WTC11 (cell line): ENCODE measurements at regions not wholly inside any gene's neighbourhood (a gene's known extent, or its start where the extent isn't known, plus 50 kb on each side); places are given as distances from the start of the nearest gene placed in this dataset.

Source experiments
- ATAC-seq: fragments of 200-7000 bp; cut with Tn5 transposase; 2 replicates; pipeline ENCODE4 v1.10.0; 2021; ENCODE audit warnings: mild to moderate bottlenecking, moderate library complexity
- CTCF ChIA-PET: fragments of 300-600 bp; sonication (Branson Sonifier 250); formaldehyde crosslinking; loops from one replicate; lab custom pipeline; 2021; ENCODE audit warnings: antibody characterized with exemption; lab: Charles Lee
- POLR2A ChIA-PET: fragments of 350-600 bp; sonication (Branson Sonifier 250); formaldehyde crosslinking; loops from one replicate; lab custom pipeline; 2021; ENCODE audit warnings: antibody characterized with exemption; lab: Charles Lee
- DNase-seq: peaks from one replicate; pipeline ENCODE4 v3.0.0; 2021; ENCODE audit warnings: low spot score
- H3K27ac Mint-ChIP-seq: 2 replicates; pipeline ENCODE4 v1.8.0; 2021; ENCODE audit warnings: mixed read lengths
- H3K27me3 Mint-ChIP-seq: 2 replicates; pipeline ENCODE4 v1.8.0; 2021; ENCODE audit warnings: low read depth, mild to moderate bottlenecking, moderate library complexity, mixed read lengths
- H3K36me3 Mint-ChIP-seq: 2 replicates; pipeline ENCODE4 v1.8.0; 2021; ENCODE audit warnings: mixed read lengths
- H3K4me1 Mint-ChIP-seq: 2 replicates; pipeline ENCODE4 v1.8.0; 2022; ENCODE audit warnings: mixed read lengths
- H3K4me3 Mint-ChIP-seq: 2 replicates; pipeline ENCODE4 v1.8.0; 2021; ENCODE audit warnings: mild to moderate bottlenecking, moderate library complexity, mixed read lengths
- H3K9me3 Mint-ChIP-seq: 2 replicates; pipeline ENCODE4 v1.8.0; 2021; ENCODE audit warnings: mixed read lengths
- ELF4 ChIP-seq: sonication (generic); formaldehyde crosslinking; IDR thresholded peaks from 2 replicates; pipeline ENCODE4 v1.8.1; 2022; ENCODE audit warnings: low read depth, mild to moderate bottlenecking, moderate library complexity, missing genetic modification reagents
- GABPB1 ChIP-seq: sonication (generic); formaldehyde crosslinking; IDR thresholded peaks from 2 replicates; pipeline ENCODE4 v1.8.1; 2023; ENCODE audit warnings: mild to moderate bottlenecking, missing genetic modification reagents
- GRHL2 ChIP-seq: fragments of 250-450 bp; sonication (Bioruptor Pico); IDR thresholded peaks from 2 replicates; pipeline ENCODE4 v1.8.0; 2022; ENCODE audit warnings: mild to moderate bottlenecking, moderate library complexity; ENCODE audit not compliant: insufficient replicate concordance, severe bottlenecking
- JAZF1 ChIP-seq: fragments of 250-450 bp; sonication (Bioruptor Pico); IDR thresholded peaks from 2 replicates; pipeline ENCODE4 v1.9.0; 2021; ENCODE audit warnings: moderate library complexity, mild to moderate bottlenecking, inconsistent platforms
- NFE2L1 ChIP-seq: sonication (generic); formaldehyde crosslinking; IDR thresholded peaks from 2 replicates; pipeline ENCODE4 v1.8.1; 2023; ENCODE audit warnings: missing genetic modification reagents
- PRRX2 ChIP-seq: fragments of 250-450 bp; sonication (Bioruptor Pico); IDR thresholded peaks from 2 replicates; pipeline ENCODE4 v1.8.0; 2021; ENCODE audit warnings: mild to moderate bottlenecking
- ZNF219 ChIP-seq: sonication (generic); formaldehyde crosslinking; IDR thresholded peaks from 2 replicates; pipeline ENCODE4 v1.8.0; 2023; ENCODE audit warnings: missing genetic modification reagents, mild to moderate bottlenecking, borderline replicate concordance
- ZNF232 ChIP-seq: sonication (generic); formaldehyde crosslinking; IDR thresholded peaks from 2 replicates; pipeline ENCODE4 v1.8.0; 2022; ENCODE audit warnings: mild to moderate bottlenecking, missing genetic modification reagents
- ZNF416 ChIP-seq: fragments of 250-450 bp; sonication (Bioruptor Pico); IDR thresholded peaks from 2 replicates; pipeline ENCODE4 v1.9.0; 2021; ENCODE audit warnings: mild to moderate bottlenecking, inconsistent platforms
- TF ChIP-seq, protein P1 (sequence below): sonication (generic); formaldehyde crosslinking; IDR thresholded peaks from 2 replicates; pipeline ENCODE4 v1.8.0; 2022; ENCODE audit warnings: mild to moderate bottlenecking, missing genetic modification reagents
- TF ChIP-seq, protein P2 (sequence below): sonication (generic); formaldehyde crosslinking; IDR thresholded peaks from 2 replicates; pipeline ENCODE4 v1.8.0; 2023; ENCODE audit warnings: mild to moderate bottlenecking, missing genetic modification reagents
- TF ChIP-seq, protein P3 (sequence below): sonication (generic); formaldehyde crosslinking; IDR thresholded peaks from 2 replicates; pipeline ENCODE4 v1.8.0; 2023; ENCODE audit warnings: missing genetic modification reagents, mild to moderate bottlenecking, borderline replicate concordance
- TF ChIP-seq, protein P4 (sequence below): sonication (generic); formaldehyde crosslinking; IDR thresholded peaks from 2 replicates; pipeline ENCODE4 v1.8.0; 2022; ENCODE audit warnings: missing genetic modification reagents
- TF ChIP-seq, protein P5 (sequence below): sonication (generic); formaldehyde crosslinking; conservative IDR thresholded peaks from 2 replicates; pipeline ENCODE4 v1.8.1; 2022; ENCODE audit warnings: mild to moderate bottlenecking, missing genetic modification reagents

DNA sequence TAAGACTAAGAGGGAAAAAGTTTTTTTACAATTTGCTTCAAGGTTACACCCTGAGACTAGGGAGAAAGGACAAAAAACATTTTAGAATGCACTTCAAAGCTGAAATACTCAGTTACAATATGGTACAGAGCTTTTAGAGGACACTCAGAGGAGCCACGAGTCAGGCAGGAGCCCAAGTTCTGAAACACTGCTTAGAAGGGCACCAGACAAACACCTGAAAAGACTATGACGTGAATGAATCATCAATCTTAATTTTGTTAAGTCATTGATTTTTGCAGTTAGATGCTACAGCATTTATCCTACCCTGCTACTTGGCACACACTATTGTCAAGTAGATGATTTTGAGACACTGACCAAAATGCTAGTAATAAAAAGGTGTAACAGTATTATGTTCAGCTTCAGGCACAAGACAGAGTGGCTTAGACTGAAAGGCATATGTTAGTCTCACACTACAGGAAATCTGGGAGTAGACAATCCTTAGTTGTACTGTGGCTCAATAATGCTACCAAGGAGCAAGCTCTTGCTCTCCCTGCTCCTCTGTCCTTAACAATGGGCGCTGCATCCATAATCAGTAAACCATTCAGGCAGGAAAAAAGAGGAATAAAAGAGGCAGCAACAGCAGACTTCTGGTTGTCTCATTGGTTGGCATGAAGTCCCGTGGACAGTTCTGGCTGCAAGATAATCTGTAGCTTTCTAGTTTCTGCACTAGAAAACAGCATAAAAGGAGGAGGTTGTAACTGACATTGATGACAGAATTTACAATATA lies 151.8 kb downstream of the ABCA8 start:
- Mint-ChIP-seq H3K27ac (no peak overlapping the region), H3K4me3 (no peak overlapping the region), H3K27me3 (no peaks in the 10 kb centered on the region), H3K9me3 (peaks cover 5% of the 10 kb centered on the region; the same call in 1 of the 2 replicates), H3K36me3 (no peaks in the 10 kb centered on the region), H3K4me1 (peaks cover 4% of the 10 kb centered on the region; the same call in 1 of the 2 replicates)
- ChIA-PET POLR2A (no interaction called here), CTCF (interaction anchor here (0.9 kb wide), 1 partner anchor 108 kb away, joined by 3 read pairs; no protein-coding TSS in a partner anchor)
- DNase-seq (no peak), ATAC-seq (no peak)
- TF ChIP-seq PRRX2 = no peak
- TF ChIP-seq ELF4 (CRISPR knock-in tag) = no peak
- no peak for TF ChIP-seq ZNF219 (CRISPR knock-in tag)
- TF ChIP-seq, protein P1, sequence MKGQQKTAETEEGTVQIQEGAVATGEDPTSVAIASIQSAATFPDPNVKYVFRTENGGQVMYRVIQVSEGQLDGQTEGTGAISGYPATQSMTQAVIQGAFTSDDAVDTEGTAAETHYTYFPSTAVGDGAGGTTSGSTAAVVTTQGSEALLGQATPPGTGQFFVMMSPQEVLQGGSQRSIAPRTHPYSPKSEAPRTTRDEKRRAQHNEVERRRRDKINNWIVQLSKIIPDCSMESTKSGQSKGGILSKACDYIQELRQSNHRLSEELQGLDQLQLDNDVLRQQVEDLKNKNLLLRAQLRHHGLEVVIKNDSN (CRISPR knock-in tag) = no peak
- TF ChIP-seq, protein P2, sequence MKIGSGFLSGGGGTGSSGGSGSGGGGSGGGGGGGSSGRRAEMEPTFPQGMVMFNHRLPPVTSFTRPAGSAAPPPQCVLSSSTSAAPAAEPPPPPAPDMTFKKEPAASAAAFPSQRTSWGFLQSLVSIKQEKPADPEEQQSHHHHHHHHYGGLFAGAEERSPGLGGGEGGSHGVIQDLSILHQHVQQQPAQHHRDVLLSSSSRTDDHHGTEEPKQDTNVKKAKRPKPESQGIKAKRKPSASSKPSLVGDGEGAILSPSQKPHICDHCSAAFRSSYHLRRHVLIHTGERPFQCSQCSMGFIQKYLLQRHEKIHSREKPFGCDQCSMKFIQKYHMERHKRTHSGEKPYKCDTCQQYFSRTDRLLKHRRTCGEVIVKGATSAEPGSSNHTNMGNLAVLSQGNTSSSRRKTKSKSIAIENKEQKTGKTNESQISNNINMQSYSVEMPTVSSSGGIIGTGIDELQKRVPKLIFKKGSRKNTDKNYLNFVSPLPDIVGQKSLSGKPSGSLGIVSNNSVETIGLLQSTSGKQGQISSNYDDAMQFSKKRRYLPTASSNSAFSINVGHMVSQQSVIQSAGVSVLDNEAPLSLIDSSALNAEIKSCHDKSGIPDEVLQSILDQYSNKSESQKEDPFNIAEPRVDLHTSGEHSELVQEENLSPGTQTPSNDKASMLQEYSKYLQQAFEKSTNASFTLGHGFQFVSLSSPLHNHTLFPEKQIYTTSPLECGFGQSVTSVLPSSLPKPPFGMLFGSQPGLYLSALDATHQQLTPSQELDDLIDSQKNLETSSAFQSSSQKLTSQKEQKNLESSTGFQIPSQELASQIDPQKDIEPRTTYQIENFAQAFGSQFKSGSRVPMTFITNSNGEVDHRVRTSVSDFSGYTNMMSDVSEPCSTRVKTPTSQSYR (CRISPR knock-in tag) = no peak
- TF ChIP-seq, protein P3, sequence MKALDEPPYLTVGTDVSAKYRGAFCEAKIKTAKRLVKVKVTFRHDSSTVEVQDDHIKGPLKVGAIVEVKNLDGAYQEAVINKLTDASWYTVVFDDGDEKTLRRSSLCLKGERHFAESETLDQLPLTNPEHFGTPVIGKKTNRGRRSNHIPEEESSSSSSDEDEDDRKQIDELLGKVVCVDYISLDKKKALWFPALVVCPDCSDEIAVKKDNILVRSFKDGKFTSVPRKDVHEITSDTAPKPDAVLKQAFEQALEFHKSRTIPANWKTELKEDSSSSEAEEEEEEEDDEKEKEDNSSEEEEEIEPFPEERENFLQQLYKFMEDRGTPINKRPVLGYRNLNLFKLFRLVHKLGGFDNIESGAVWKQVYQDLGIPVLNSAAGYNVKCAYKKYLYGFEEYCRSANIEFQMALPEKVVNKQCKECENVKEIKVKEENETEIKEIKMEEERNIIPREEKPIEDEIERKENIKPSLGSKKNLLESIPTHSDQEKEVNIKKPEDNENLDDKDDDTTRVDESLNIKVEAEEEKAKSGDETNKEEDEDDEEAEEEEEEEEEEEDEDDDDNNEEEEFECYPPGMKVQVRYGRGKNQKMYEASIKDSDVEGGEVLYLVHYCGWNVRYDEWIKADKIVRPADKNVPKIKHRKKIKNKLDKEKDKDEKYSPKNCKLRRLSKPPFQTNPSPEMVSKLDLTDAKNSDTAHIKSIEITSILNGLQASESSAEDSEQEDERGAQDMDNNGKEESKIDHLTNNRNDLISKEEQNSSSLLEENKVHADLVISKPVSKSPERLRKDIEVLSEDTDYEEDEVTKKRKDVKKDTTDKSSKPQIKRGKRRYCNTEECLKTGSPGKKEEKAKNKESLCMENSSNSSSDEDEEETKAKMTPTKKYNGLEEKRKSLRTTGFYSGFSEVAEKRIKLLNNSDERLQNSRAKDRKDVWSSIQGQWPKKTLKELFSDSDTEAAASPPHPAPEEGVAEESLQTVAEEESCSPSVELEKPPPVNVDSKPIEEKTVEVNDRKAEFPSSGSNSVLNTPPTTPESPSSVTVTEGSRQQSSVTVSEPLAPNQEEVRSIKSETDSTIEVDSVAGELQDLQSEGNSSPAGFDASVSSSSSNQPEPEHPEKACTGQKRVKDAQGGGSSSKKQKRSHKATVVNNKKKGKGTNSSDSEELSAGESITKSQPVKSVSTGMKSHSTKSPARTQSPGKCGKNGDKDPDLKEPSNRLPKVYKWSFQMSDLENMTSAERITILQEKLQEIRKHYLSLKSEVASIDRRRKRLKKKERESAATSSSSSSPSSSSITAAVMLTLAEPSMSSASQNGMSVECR (CRISPR knock-in tag) = no peak
- no peak for TF ChIP-seq JAZF1 (CRISPR knock-in tag)

DNA sequence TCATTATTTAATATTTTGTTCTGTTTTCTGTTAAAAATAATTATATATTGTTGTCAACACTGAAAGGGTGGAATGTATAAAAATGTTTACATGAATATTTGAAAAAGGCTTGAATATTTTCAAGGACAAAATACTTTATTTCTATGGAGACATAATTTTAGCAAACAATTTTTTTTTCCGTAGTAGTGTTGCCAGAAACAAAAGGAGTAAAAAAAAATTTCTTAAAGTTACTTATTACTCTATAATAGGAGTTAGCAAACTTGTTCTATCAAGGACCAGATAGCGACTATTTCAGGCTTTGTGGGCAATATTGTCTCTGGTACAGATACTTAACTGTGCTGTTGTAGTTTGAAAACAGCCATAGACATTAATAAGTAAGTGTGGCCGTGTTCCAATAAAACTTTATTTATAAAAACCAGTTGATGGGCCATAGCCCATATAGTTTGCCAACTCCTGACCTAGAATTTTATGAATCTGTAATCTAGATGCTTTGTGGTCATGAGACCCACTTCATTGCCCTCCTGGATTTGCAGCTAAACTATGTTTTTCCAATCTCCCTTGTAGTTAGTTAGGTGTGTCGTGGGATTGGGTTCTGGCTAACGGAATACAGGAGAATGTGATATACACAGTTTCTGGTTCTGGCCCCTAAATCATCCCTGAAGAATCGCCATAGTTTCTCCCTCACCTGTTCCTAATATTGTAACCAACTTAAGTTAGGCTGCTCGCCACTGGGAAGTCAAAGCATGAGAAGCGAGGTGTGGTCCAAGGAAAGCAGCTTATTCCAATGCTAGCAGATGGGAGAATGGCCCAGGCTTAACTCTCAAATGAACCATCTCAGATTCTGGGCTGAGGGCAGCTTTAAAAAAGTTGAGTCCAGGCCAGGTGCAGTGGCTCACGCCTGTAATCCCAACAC lies 153.6 kb downstream of the ABCA8 start:
- H3K27ac Mint-ChIP-seq = no peak overlapping the region
- H3K9me3 Mint-ChIP-seq = peaks cover 18% of the 10 kb centered on the region
- H3K4me1 Mint-ChIP-seq = peaks cover 4% of the 10 kb centered on the region; the same call in 1 of the 2 replicates
- H3K27me3 Mint-ChIP-seq = no peaks in the 10 kb centered on the region
- H3K4me3 Mint-ChIP-seq = no peak overlapping the region
- no peaks in the 10 kb centered on the region; the same call in 1 of the 2 replicates for H3K36me3 Mint-ChIP-seq
- no peak for ATAC-seq
- POLR2A ChIA-PET = no interaction called here
- no peak for DNase-seq
- TF ChIP-seq ZNF232 (CRISPR knock-in tag) (no peak), GRHL2 (CRISPR knock-in tag) (no peak), NFE2L1 (no peak), GABPB1 (CRISPR knock-in tag) (no peak), ZNF416 (CRISPR knock-in tag) (no peak)
- TF ChIP-seq, protein P4, sequence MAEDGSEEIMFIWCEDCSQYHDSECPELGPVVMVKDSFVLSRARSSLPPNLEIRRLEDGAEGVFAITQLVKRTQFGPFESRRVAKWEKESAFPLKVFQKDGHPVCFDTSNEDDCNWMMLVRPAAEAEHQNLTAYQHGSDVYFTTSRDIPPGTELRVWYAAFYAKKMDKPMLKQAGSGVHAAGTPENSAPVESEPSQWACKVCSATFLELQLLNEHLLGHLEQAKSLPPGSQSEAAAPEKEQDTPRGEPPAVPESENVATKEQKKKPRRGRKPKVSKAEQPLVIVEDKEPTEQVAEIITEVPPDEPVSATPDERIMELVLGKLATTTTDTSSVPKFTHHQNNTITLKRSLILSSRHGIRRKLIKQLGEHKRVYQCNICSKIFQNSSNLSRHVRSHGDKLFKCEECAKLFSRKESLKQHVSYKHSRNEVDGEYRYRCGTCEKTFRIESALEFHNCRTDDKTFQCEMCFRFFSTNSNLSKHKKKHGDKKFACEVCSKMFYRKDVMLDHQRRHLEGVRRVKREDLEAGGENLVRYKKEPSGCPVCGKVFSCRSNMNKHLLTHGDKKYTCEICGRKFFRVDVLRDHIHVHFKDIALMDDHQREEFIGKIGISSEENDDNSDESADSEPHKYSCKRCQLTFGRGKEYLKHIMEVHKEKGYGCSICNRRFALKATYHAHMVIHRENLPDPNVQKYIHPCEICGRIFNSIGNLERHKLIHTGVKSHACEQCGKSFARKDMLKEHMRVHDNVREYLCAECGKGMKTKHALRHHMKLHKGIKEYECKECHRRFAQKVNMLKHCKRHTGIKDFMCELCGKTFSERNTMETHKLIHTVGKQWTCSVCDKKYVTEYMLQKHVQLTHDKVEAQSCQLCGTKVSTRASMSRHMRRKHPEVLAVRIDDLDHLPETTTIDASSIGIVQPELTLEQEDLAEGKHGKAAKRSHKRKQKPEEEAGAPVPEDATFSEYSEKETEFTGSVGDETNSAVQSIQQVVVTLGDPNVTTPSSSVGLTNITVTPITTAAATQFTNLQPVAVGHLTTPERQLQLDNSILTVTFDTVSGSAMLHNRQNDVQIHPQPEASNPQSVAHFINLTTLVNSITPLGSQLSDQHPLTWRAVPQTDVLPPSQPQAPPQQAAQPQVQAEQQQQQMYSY (CRISPR knock-in tag) = no peak
- TF ChIP-seq, protein P5, sequence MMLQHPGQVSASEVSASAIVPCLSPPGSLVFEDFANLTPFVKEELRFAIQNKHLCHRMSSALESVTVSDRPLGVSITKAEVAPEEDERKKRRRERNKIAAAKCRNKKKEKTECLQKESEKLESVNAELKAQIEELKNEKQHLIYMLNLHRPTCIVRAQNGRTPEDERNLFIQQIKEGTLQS (CRISPR knock-in tag) = no peak
- TF ChIP-seq, protein P1 (CRISPR knock-in tag) = no peak
- TF ChIP-seq, all 79 proteins: peak for 0
- CTCF ChIA-PET = interaction anchor here (0.7 to 1.4 kb wide), 2 partner anchors 8 to 611 kb away, joined by 3 read pairs; no protein-coding TSS in a partner anchor
